HG03575 (cell line): ENCODE measurements at regions not wholly inside any gene's neighbourhood (a gene's known extent, or its start where the extent isn't known, plus 50 kb on each side); places are given as distances from the start of the nearest gene placed in this dataset.
A peak's percentile ranks its signal among the peaks of the same experiment; 100 is the strongest.

Experiments used
- ATAC-seq: cut with Tn5 transposase; IDR thresholded peaks from one replicate; pipeline ENCODE4 v1.9.1; 2021; ENCODE audit not compliant: unreplicated experiment, insufficient number of reproducible peaks, low FRiP score; ENCODE audit errors: extremely low read depth

GRCh38 chr9:16121168-16121567 is 568.3 kb downstream of the CCDC171 start:
- no peak for ATAC-seq

- ATAC-seq: no peak
These were observed 568.9 kb downstream of the CCDC171 start for GRCh38 chr9:16121601-16122286.

- ATAC-seq: no peak
These were observed 572.8 kb downstream of the CCDC171 start for GRCh38 chr9:16125629-16126028.

- no peak for ATAC-seq
These were observed 573.2 kb downstream of the CCDC171 start for GRCh38 chr9:16126042-16126441.

DNA sequence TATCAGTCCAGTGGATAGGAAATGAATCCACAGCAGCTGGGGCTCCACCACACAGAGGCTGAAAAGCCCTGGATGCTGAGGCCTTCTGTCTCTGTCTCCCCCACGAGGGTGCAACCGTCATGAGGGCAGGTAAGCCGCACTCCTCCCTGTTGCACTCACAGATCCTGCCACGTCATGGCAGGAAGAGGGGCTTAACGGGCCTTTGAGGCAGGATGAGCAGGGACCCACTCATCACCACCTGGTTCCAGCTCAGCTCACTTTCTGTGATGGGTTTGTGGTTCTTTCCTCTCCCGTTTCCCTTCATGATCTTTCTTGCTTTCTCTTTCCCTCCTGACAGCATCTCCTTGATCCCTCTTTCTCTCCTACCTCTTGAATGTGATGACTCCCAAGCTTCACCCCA is 575.2 kb downstream of the CCDC171 start:
- no peak for ATAC-seq

- ATAC-seq: no peak
These were observed 578.4 kb downstream of the CCDC171 start for GRCh38 chr9:16131264-16131663.

DNA sequence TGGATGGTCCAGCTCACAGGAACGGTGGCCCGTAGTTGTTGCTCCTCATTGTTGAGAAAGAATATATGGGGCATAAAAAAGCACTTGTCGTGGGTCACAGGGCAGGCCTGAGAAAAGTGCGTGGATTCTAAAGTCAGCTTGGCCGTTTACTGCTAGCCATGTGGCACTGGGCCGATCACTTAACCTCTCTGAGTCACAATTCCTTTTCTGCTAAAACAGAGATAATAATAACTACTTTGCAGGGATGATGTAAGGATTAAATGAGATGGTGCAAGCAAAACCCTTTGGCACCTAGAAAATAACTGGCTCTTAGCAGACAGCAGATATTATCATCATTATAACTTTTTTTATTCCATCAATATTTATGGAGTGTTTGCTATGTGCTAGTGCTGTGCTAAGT is 579.7 kb downstream of the CCDC171 start:
- ATAC-seq: no peak

DNA sequence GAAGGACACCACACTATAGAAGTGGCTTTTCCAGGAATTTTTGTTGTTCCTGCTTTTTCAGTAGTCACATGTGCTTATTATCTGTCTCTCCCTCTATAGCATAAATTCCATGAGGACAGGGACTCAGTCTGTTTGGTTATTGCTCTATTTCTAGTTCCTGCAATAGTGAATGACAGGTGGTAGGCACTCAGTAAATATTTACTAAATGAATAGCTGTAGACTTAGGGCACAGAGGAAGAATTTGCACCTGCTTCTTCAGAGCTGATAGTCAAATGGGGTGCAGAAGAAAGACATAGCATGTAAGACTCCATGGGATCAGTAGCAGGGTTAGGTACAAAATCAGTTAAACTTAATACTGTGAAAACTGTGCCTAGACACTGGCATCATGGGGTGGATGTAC is 580.2 kb downstream of the CCDC171 start:
- ATAC-seq: no peak

GRCh38 chr9:16133556-16134227 is 580.8 kb downstream of the CCDC171 start:
- ATAC-seq: peak; percentile 90

DNA sequence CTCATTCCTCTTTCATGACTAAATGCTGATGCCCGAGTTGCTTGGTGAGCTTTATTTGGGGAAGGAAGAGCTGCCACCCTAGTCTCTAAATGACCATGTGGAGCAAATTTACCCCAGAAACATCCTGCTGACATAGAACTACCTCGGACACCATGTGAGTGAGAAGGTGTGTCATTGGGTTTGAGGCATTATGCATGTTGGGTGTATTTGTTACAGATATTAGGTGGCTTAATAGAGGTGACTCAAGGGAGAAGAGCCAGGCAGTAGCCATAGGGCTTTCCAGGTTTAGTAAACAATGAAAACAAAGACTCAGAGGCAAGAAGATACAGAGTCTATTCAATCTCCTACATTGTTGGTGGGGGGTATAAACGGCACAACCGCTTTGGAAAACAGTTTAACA is 581.5 kb downstream of the CCDC171 start:
- no peak for ATAC-seq

DNA sequence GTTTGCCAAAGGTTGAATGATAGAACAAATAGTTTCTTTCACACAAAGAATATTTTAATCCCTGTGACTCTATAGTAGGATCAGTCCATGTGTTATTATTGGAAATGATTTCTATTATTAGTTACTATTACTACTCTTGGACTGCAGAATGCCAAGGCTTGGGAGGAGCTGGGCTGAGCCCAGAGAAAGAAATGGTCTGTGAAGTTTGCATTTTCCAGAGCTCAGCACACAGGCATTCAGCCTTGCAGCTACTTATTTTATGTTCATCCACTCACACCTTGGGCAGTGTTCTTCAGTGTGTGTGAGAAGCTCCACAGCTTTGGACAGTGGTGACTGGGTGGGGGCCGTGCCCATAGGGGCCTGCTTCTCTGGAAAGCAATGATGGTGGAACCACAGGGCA is 583.1 kb downstream of the CCDC171 start:
- ATAC-seq: no peak

- ATAC-seq: no peak
These were observed 583.6 kb downstream of the CCDC171 start for GRCh38 chr9:16136451-16136850.

- ATAC-seq: no peak
These were observed 584.1 kb downstream of the CCDC171 start for GRCh38 chr9:16136961-16137360.

DNA sequence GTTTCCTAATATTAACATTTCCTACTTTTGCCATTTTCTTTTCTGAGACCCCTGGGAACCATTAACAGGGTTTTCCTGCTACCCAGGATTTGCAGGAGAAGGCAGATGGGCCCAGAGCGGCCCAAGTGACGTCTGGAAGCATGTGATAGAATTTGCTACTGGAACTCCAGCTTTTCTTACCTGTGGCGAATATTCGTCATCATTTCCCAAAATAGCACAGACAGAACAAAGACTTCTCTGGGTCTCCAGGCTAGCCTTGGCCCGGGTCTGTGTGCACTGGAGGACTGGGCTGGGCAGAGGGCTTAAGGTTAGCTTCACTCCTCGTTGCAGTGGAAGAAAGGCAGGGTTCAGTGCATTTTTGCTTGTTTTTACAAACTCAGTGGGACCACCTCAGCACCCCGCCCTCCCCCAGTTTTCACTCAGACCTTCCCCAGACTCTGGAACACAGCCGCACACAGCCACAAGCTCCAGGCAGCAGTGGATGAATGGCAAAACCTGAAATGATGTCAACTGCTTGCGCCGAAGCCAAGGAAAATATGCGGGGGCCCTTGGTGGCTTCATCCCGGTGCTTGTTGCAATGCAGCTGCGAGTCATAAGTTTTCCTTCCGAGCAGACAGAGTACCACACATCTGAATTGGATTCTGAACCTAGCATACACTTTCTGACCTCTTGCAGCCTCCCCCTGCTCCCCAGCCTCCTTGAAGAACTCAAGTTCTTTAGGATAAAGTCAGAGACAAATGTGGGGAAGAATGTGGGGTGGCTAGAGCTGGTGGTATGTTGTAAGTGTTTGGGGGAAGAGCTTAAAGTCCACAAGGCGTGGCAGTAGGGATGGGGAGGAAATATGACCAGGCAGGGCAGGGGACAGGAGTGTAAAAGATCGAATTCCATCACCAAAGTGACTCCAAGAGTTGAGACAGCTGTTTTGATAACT is 586.0 kb downstream of the CCDC171 start:
- ATAC-seq: no peak

- no peak for ATAC-seq
These were observed 586.9 kb downstream of the CCDC171 start for GRCh38 chr9:16139774-16140173.

- no peak for ATAC-seq
These were observed 590.5 kb downstream of the CCDC171 start for GRCh38 chr9:16143310-16143709.

DNA sequence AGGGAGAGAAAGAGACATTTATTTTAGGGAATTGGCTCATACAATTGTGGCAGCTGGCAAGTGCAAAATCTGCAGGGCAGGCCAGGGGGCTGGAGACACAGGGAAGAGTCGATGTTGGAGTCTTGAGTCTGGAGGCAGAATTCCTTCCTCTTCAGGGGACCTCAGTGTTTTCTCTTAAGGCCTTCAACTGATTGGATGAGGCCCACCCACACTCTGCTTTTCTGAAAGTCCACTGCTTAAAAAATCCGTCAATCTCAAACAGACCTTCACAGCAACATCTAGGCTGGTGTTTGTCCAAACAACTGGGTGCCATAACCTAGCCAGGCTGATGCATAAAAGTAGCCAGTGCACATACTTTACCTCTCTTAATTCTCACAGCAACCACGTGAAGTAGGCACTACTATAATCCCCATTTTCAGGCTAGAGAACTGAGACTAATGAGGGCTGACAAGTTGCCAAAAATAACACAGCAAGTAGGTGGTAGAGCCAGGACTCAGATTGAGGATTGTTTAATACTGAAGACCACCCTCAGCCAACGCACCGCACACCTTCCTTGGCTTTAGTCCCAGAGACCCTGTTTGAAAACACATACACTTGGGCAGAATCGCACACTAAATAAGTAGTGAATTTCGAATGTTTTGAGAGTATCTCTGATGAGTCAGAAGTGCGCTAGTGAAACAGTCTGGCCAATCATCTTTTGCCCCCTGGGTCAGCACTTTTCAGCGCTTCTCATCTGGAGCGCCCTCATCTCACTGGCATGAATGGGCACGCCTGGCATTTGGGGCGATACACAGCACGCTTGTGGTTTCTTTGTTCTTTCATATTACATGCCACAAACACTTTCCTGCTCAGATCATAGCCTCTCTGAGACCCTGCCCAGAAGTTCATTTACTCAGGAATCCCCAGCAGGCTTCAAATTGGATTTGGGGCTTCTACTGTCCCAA is 591.4 kb downstream of the CCDC171 start:
- no peak for ATAC-seq

- no peak for ATAC-seq
These were observed 592.5 kb downstream of the CCDC171 start for GRCh38 chr9:16145196-16145950.
